ENCODE measurements at regions not wholly inside any gene's neighbourhood (a gene's known extent, or its start where the extent isn't known, plus 50 kb on each side); places are given as distances from the start of the nearest gene placed in this dataset.

DNA sequence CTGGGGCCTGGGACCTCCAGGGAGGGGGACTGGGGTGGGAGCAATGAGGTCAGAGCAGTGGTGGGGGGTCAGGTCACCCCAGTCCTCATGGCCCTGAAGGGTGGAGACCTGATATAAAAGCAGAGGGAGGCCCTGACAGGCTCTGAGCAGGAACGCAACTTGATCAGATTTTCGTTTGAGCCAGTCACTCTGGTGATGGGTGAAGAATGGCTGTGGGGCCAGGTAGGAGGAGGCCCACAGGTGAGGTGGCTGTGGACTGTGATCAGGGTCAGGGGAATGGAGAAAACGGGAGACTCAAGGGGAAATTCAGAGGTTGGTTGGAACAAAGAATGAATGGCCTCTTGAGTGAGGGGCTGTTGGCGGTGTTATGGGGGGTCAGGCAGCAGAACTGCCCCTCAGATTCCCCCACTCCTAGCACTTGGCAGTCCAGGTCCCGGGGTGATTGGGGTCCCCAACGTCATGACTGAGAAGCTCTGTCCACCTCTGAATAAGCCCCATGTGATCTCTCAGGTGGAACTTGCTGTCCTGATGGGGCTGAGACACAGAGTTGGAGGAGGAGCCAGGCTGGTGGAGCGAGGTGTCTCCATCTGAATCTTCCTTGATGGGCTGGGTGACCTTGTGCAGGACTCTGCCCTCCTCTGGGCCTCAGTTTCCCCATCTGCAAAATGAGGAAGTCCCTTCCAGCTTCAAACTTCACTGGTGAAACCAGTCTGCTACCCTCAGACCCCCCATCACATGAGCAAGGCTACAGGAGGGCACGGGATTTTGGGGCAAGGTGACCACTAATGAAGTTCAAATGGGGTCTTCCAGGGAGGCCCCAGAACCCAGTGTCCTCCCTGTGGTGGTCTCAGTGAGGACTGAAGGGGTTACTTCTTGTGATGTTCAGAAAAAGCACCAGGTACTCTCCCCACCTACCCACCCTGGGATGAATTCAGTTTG is 683.0 kb downstream of the MATN1 start:
- Histone ChIP-seq H3K4me3 (ENCODE audit: low read length) (no peak overlapping the region), H3K4me1 (ENCODE audit: control insufficient read depth, insufficient read depth, low read length) (no peaks in the 10 kb centered on the region), H3K36me3 (ENCODE audit: control insufficient read depth, insufficient read depth, low read length) (no peaks in the 10 kb centered on the region), H3K27me3 (ENCODE audit: control insufficient read depth, insufficient read depth, low read length, poor library complexity, severe bottlenecking) (no peaks in the 10 kb centered on the region), H3K9me3 (ENCODE audit: control insufficient read depth, low read length) (peaks cover 27% of the 10 kb centered on the region), H3K9ac (ENCODE audit: extremely low read depth, low read length, poor library complexity, severe bottlenecking) (no peak overlapping the region), H3K27ac (ENCODE audit: low read depth, low read length) (no peak overlapping the region)
- Mint-ChIP-seq H3K9me3 (peaks cover 17% of the 10 kb centered on the region), H3K4me1 (peaks cover 15% of the 10 kb centered on the region), H3K27me3 (ENCODE audit: insufficient read depth) (no peaks in the 10 kb centered on the region), H3K4me3 (no peak overlapping the region), H3K36me3 (ENCODE audit: low read depth) (no peaks in the 10 kb centered on the region), H3K27ac (no peak overlapping the region)
- TF ChIP-seq, protein P1, sequence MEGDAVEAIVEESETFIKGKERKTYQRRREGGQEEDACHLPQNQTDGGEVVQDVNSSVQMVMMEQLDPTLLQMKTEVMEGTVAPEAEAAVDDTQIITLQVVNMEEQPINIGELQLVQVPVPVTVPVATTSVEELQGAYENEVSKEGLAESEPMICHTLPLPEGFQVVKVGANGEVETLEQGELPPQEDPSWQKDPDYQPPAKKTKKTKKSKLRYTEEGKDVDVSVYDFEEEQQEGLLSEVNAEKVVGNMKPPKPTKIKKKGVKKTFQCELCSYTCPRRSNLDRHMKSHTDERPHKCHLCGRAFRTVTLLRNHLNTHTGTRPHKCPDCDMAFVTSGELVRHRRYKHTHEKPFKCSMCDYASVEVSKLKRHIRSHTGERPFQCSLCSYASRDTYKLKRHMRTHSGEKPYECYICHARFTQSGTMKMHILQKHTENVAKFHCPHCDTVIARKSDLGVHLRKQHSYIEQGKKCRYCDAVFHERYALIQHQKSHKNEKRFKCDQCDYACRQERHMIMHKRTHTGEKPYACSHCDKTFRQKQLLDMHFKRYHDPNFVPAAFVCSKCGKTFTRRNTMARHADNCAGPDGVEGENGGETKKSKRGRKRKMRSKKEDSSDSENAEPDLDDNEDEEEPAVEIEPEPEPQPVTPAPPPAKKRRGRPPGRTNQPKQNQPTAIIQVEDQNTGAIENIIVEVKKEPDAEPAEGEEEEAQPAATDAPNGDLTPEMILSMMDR (conservative IDR thresholded peaks at IDR 0.05): no peak
- WGBS, 2 experiments (ENCODE audit: insufficient coverage in 1 of 2, insufficient read length in 1 of 2): 91 to 96% methylated on average over 5 to 8 of the region's 8 CpGs
- DNase-seq: peak; percentile 29

DNA sequence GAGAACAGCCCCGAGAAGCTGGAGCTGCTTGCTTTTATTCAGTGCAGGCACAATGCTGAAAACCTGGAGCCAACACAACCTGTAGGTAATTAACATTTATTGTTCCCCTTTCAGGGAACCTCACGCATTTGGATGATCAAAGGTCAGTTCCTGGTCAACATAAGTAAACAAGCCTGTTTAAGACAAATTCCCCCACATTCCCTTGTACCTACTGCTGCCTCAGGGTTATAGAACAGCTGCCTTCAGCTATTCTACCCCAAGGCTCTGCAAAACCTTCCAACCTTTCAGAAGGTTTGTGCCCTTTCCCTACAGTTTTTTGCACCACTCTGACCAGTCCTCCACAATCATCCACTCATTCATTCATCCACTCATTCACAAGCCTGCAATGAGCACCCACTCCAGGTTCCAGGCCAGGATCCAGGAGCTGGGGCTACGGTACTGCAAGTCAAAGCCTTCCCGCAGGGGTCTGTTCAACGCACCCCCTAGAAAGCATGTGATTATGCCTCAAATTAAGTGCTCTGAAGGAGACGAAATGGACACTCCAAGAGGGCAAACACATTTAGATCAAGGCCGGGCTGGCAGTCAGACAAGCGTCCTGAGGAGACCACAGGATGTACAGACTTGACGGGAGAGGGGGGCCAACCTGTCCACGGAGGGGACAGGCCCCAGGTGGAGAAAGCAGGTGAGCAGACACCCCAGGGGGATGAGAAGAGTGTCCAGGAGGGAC is 683.9 kb downstream of the MATN1 start:
- TF ChIP-seq, protein P1 (conservative IDR thresholded peaks at IDR 0.05): no peak
- H3K36me3 ChIP-seq (ENCODE audit: control insufficient read depth, insufficient read depth, low read length): no peaks in the 10 kb centered on the region
- peaks cover 15% of the 10 kb centered on the region for H3K4me1 Mint-ChIP-seq
- H3K27ac ChIP-seq (ENCODE audit: low read depth, low read length): no peak overlapping the region
- H3K27me3 ChIP-seq (ENCODE audit: control insufficient read depth, insufficient read depth, low read length, poor library complexity, severe bottlenecking): no peaks in the 10 kb centered on the region
- peak; percentile 20 for DNase-seq
- H3K4me3 Mint-ChIP-seq: no peak overlapping the region
- WGBS, 2 experiments (ENCODE audit: insufficient coverage in 1 of 2, insufficient read length in 1 of 2): 87 to 93% methylated on average over 9 to 10 of the region's 10 CpGs
- H3K27ac Mint-ChIP-seq: no peak overlapping the region
- H3K4me1 ChIP-seq (ENCODE audit: control insufficient read depth, insufficient read depth, low read length): no peaks in the 10 kb centered on the region
- no peaks in the 10 kb centered on the region for H3K27me3 Mint-ChIP-seq (ENCODE audit: insufficient read depth)
- no peaks in the 10 kb centered on the region for H3K36me3 Mint-ChIP-seq (ENCODE audit: low read depth)
- peaks cover 27% of the 10 kb centered on the region for H3K9me3 ChIP-seq (ENCODE audit: control insufficient read depth, low read length)
- peaks cover 17% of the 10 kb centered on the region for H3K9me3 Mint-ChIP-seq
- no peak overlapping the region for H3K4me3 ChIP-seq (ENCODE audit: low read length)
- H3K9ac ChIP-seq (ENCODE audit: extremely low read depth, low read length, poor library complexity, severe bottlenecking): no peak overlapping the region

DNA sequence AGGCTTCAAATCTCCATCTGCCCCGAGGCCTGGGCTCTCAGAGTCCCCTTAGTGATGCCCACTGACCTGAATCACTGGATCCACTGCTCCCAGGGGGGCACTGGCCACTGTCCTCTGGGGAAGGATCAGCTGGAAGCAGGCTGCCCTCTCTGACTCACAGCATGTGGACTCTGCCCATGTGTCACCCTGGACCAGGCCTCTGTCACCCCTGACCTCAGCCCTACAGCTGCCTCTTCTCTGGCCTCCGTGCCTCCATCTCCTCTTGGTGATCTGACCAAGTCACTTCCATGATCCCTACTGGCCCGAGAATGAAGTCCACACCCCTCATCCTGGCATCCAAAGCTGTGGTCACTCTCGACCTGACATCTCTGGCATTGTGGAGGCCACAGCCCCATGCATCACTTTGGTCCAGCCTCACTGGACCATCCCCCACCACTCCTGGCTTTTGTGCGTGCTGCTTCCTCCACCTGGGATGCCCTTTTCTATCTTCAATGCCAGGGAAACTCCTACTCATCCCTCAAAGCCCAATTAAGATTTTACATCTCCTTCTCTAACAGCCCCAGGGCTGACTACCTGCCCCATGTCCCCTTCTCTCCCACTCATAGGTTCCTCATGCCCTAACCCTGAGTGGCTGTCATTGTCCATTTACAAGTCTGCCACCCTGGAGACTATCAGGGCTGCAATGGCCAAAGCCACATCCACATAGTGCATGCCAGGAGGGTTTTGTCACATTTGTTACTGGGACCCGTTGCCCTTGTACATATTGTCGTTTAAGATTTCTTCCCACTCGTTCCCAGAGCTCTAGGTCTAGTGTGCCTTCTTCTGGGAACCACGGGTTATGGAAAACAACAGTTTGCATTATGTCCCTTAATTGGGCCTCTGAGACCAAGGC is 685.0 kb downstream of the MATN1 start:
- H3K27ac ChIP-seq (ENCODE audit: low read depth, low read length): no peak overlapping the region
- DNase-seq: peak; percentile 32
- no peak overlapping the region for H3K4me3 ChIP-seq (ENCODE audit: low read length)
- Mint-ChIP-seq H3K27ac (no peak overlapping the region), H3K27me3 (ENCODE audit: insufficient read depth) (no peaks in the 10 kb centered on the region), H3K4me3 (no peak overlapping the region), H3K4me1 (peaks cover 8% of the 10 kb centered on the region), H3K9me3 (peaks cover 13% of the 10 kb centered on the region), H3K36me3 (ENCODE audit: low read depth) (no peaks in the 10 kb centered on the region)
- no peaks in the 10 kb centered on the region for H3K4me1 ChIP-seq (ENCODE audit: control insufficient read depth, insufficient read depth, low read length)
- H3K36me3 ChIP-seq (ENCODE audit: control insufficient read depth, insufficient read depth, low read length): no peaks in the 10 kb centered on the region
- H3K9ac ChIP-seq (ENCODE audit: extremely low read depth, low read length, poor library complexity, severe bottlenecking): no peak overlapping the region
- peaks cover 26% of the 10 kb centered on the region for H3K9me3 ChIP-seq (ENCODE audit: control insufficient read depth, low read length)
- H3K27me3 ChIP-seq (ENCODE audit: control insufficient read depth, insufficient read depth, low read length, poor library complexity, severe bottlenecking): no peaks in the 10 kb centered on the region
- TF ChIP-seq, protein P1 (conservative IDR thresholded peaks at IDR 0.05): no peak
- 90 to 95% methylated on average over 7 to 8 of the region's 9 CpGs for WGBS, 2 experiments (ENCODE audit: insufficient coverage in 1 of 2, insufficient read length in 1 of 2)

All from endodermal cell (in vitro differentiated cells).